ENCODE measurements at regions not wholly inside any gene's neighbourhood (a gene's known extent, or its start where the extent isn't known, plus 50 kb on each side); places are given as distances from the start of the nearest gene placed in this dataset.

GRCh38 chr14:101221549-101222160 is 318.1 kb upstream of the RTL1 start:
- TF ChIP-seq CTCF (IDR thresholded peaks at IDR 0.05) (no peak), ZFX (IDR thresholded peaks at IDR 0.05; ENCODE audit: borderline replicate concordance) (no peak)

Data from 22Rv1 (cell line).